GM23338 (cell line): ENCODE measurements at regions not wholly inside any gene's neighbourhood (a gene's known extent, or its start where the extent isn't known, plus 50 kb on each side); places are given as distances from the start of the nearest gene placed in this dataset.

Experiments
- ATAC-seq: fragments of 200-7000 bp; cut with Tn5 transposase; 3 replicates; pipeline ENCODE4 v1.9.1; 2020
- DNase-seq: peaks from one replicate; pipeline ENCODE4 v3.0.0-alpha.2; 2015; ENCODE audit warnings: low spot score
- H2AFZ ChIP-seq: fragments of 200-600 bp; sonication (generic); 2 replicates; pipeline ENCODE4 v1.8.0; 2016; ENCODE audit warnings: antibody characterized with exemption, mild to moderate bottlenecking, moderate library complexity
- H3F3A ChIP-seq: fragments of 200-600 bp; sonication (generic); replicated peaks from 2 replicates; pipeline ENCODE4 v1.8.0; 2017; ENCODE audit warnings: antibody characterized with exemption, mixed run types, low read depth
- H3K27ac ChIP-seq: fragments of 200-600 bp; sonication (generic); 2 replicates; pipeline ENCODE4 v1.6.1; 2016; ENCODE audit warnings: low read depth
- H3K27me3 ChIP-seq: fragments of 200-600 bp; sonication (generic); 2 replicates; pipeline ENCODE4 v1.8.0; 2016; ENCODE audit warnings: mild to moderate bottlenecking, mixed run types, moderate library complexity; ENCODE audit not compliant: insufficient read depth
- H3K36me3 ChIP-seq: fragments of 200-600 bp; sonication (generic); 2 replicates; pipeline ENCODE4 v1.8.0; 2016; ENCODE audit warnings: mild to moderate bottlenecking; ENCODE audit not compliant: insufficient read depth
- H3K4me1 ChIP-seq: fragments of 200-600 bp; sonication (generic); 2 replicates; pipeline ENCODE4 v1.8.0; 2016; ENCODE audit warnings: mild to moderate bottlenecking, moderate library complexity; ENCODE audit not compliant: insufficient read depth
- H3K4me2 ChIP-seq: fragments of 200-600 bp; sonication (generic); 2 replicates; pipeline ENCODE4 v1.7.1; 2017; ENCODE audit warnings: mixed run types
- H3K4me3 ChIP-seq: fragments of 200-600 bp; sonication (generic); 2 replicates; pipeline ENCODE4 v1.6.1; 2016; ENCODE audit warnings: mixed run types
- H3K79me2 ChIP-seq: fragments of 200-600 bp; sonication (generic); replicated peaks from 2 replicates; pipeline ENCODE4 v1.8.0; 2017; ENCODE audit warnings: mild to moderate bottlenecking; ENCODE audit not compliant: insufficient read depth
- H3K9me2 ChIP-seq: fragments of 200-600 bp; sonication (generic); 2 replicates; pipeline ENCODE4 v1.8.0; 2017; ENCODE audit not compliant: insufficient read depth
- H4K20me1 ChIP-seq: fragments of 200-600 bp; sonication (generic); replicated peaks from 2 replicates; pipeline ENCODE4 v1.8.0; 2017; ENCODE audit warnings: mild to moderate bottlenecking; ENCODE audit not compliant: insufficient read depth
- H3K27ac Mint-ChIP-seq: 2 replicates; pipeline ENCODE4 v1.8.0; 2020; ENCODE audit warnings: inconsistent platforms, mild to moderate bottlenecking, moderate library complexity, mixed read lengths
- H3K27me3 Mint-ChIP-seq: 3 replicates; pipeline ENCODE4 v1.8.0; 2022; ENCODE audit warnings: low read depth, mild to moderate bottlenecking, moderate library complexity, mixed read lengths, inconsistent platforms; ENCODE audit not compliant: insufficient read depth, poor library complexity
- H3K36me3 Mint-ChIP-seq: 3 replicates; pipeline ENCODE4 v1.8.0; 2021; ENCODE audit warnings: low read depth, mild to moderate bottlenecking, inconsistent platforms, moderate library complexity, mixed read lengths
- H3K4me1 Mint-ChIP-seq: 3 replicates; pipeline ENCODE4 v1.8.0; 2020; ENCODE audit warnings: mild to moderate bottlenecking, inconsistent platforms, mixed read lengths
- H3K4me3 Mint-ChIP-seq: 3 replicates; pipeline ENCODE4 v1.8.0; 2021; ENCODE audit warnings: moderate library complexity, mild to moderate bottlenecking, inconsistent platforms, mixed read lengths
- H3K9me3 Mint-ChIP-seq: 3 replicates; pipeline ENCODE4 v1.8.0; 2020; ENCODE audit warnings: moderate library complexity, mild to moderate bottlenecking, inconsistent platforms, mixed read lengths
- CREB1 ChIP-seq: fragments of 250-450 bp; sonication (Bioruptor Pico); IDR thresholded peaks from 2 replicates; pipeline ENCODE4 v1.5.0; 2020; ENCODE audit warnings: low read depth, mild to moderate bottlenecking, moderate library complexity
- EZH2 ChIP-seq: fragments of 200-600 bp; sonication (generic); IDR thresholded peaks from one replicate; pipeline ENCODE4 v1.8.0; 2017; ENCODE audit warnings: antibody characterized with exemption, mild to moderate bottlenecking, low read depth; ENCODE audit not compliant: unreplicated experiment
- EZH2phosphoT487 ChIP-seq: fragments of 200-600 bp; sonication (generic); IDR thresholded peaks from one replicate; pipeline ENCODE4 v1.8.1; 2018; ENCODE audit warnings: antibody characterized with exemption; ENCODE audit not compliant: unreplicated experiment
- JUNB ChIP-seq: IDR thresholded peaks from one replicate; pipeline ENCODE4 v1.6.1; 2016; ENCODE audit warnings: antibody characterized with exemption; ENCODE audit not compliant: unreplicated experiment
- NANOG ChIP-seq: IDR thresholded peaks from 2 replicates; pipeline ENCODE4 v1.6.1; 2016; ENCODE audit warnings: antibody characterized with exemption, borderline replicate concordance
- POLR2AphosphoS5 ChIP-seq: IDR thresholded peaks from 2 replicates; pipeline ENCODE4 v1.6.1; 2016; ENCODE audit warnings: antibody characterized with exemption, low read depth
- REST ChIP-seq: IDR thresholded peaks from one replicate; pipeline ENCODE4 v1.6.1; 2018; ENCODE audit warnings: antibody characterized with exemption; ENCODE audit not compliant: unreplicated experiment
- STAT1 ChIP-seq: IDR thresholded peaks from one replicate; pipeline ENCODE4 v1.6.1; 2016; ENCODE audit warnings: antibody characterized with exemption; ENCODE audit not compliant: unreplicated experiment
- ZNF114 ChIP-seq: fragments of 250-450 bp; sonication (Bioruptor Pico); IDR thresholded peaks from 2 replicates; pipeline ENCODE4 v1.5.0; 2020; ENCODE audit warnings: mild to moderate bottlenecking, moderate library complexity
- ZNF331 ChIP-seq: fragments of 250-450 bp; sonication (Bioruptor Pico); IDR thresholded peaks from 2 replicates; pipeline ENCODE4 v1.5.0; 2020; ENCODE audit warnings: low read depth, mild to moderate bottlenecking, moderate library complexity
- ZNF462 ChIP-seq: fragments of 250-450 bp; sonication (Bioruptor Pico); IDR thresholded peaks from 2 replicates; pipeline ENCODE4 v1.5.0; 2020; ENCODE audit warnings: mild to moderate bottlenecking, moderate library complexity
- TF ChIP-seq, protein P1 (sequence below), 2 experiments: fragments of 200-600 bp in 1 of 2; sonication (generic) in 1 of 2; conservative IDR thresholded peaks; 2 replicates each; pipeline versions ENCODE4 v1.5.1 to v1.6.1; 2016 to 2017; ENCODE audit warnings: antibody characterized with exemption in 2 of 2, low read depth in 2 of 2, mild to moderate bottlenecking in 2 of 2, moderate library complexity in 1 of 2
- TF ChIP-seq, protein P2 (sequence below): IDR thresholded peaks from 2 replicates; pipeline ENCODE4 v1.6.1; 2016; ENCODE audit warnings: antibody characterized with exemption

DNA sequence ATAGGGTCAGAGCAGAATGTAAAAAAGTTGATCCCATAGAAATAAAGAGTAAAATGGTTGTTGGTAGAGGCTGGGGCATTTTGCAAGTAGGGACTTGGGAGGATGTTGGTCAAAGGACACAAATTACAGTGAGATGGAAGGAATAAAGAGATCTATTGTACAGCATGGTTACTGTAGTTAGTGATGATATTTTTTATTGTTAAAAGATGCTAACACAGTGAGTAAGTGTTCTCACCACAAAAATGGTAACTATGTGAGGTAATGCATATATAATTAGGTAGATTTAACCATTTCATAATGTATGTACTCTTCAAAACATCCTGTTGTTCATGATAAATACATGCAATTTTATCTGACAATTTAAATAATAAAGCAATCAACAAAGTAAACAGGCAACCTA, 280.7 kb upstream of the MAGI2 start:
- peaks cover 14% of the 10 kb centered on the region; the same call in 2 of the 3 replicates for H3K9me3 Mint-ChIP-seq

More for the DNA sequence above, 280.7 kb upstream of the MAGI2 start:
- Mint-ChIP-seq H3K4me3 (no peak overlapping the region), H3K4me1 (no peaks in the 10 kb centered on the region), H3K27ac (no peak overlapping the region), H3K27me3 (no peaks in the 10 kb centered on the region), H3K36me3 (no peaks in the 10 kb centered on the region)
- Histone ChIP-seq H3K27ac (no peak overlapping the region), H3K79me2 (no peaks in the 10 kb centered on the region), H3K27me3 (no peaks in the 10 kb centered on the region), H3K9me2 (no peaks in the 10 kb centered on the region), H3K4me3 (no peak overlapping the region), H4K20me1 (no peaks in the 10 kb centered on the region), H2AFZ (no peak overlapping the region), H3F3A (no peaks in the 10 kb centered on the region), H3K36me3 (no peaks in the 10 kb centered on the region), H3K4me2 (no peak overlapping the region), H3K4me1 (no peaks in the 10 kb centered on the region)
- ATAC-seq (no peak), DNase-seq (no peak)
- TF ChIP-seq EZH2phosphoT487 (no peak), ZNF462 (CRISPR knock-in tag) (no peak), POLR2AphosphoS5 (no peak), REST (no peak), ZNF114 (CRISPR knock-in tag) (no peak), CREB1 (CRISPR knock-in tag) (no peak), JUNB (no peak), STAT1 (no peak), EZH2 (no peak), ZNF331 (CRISPR knock-in tag) (no peak), NANOG (no peak)
- TF ChIP-seq, protein P1, sequence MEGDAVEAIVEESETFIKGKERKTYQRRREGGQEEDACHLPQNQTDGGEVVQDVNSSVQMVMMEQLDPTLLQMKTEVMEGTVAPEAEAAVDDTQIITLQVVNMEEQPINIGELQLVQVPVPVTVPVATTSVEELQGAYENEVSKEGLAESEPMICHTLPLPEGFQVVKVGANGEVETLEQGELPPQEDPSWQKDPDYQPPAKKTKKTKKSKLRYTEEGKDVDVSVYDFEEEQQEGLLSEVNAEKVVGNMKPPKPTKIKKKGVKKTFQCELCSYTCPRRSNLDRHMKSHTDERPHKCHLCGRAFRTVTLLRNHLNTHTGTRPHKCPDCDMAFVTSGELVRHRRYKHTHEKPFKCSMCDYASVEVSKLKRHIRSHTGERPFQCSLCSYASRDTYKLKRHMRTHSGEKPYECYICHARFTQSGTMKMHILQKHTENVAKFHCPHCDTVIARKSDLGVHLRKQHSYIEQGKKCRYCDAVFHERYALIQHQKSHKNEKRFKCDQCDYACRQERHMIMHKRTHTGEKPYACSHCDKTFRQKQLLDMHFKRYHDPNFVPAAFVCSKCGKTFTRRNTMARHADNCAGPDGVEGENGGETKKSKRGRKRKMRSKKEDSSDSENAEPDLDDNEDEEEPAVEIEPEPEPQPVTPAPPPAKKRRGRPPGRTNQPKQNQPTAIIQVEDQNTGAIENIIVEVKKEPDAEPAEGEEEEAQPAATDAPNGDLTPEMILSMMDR (conservative IDR thresholded peaks at IDR 0.05; ENCODE audit: low read depth in 2 of 2), result no peak
- TF ChIP-seq, protein P2, sequence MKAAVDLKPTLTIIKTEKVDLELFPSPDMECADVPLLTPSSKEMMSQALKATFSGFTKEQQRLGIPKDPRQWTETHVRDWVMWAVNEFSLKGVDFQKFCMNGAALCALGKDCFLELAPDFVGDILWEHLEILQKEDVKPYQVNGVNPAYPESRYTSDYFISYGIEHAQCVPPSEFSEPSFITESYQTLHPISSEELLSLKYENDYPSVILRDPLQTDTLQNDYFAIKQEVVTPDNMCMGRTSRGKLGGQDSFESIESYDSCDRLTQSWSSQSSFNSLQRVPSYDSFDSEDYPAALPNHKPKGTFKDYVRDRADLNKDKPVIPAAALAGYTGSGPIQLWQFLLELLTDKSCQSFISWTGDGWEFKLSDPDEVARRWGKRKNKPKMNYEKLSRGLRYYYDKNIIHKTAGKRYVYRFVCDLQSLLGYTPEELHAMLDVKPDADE, result no peak
